ENCODE measurements at regions not wholly inside any gene's neighbourhood (a gene's known extent, or its start where the extent isn't known, plus 50 kb on each side); places are given as distances from the start of the nearest gene placed in this dataset.

- Histone ChIP-seq H3K27me3 (no peaks in the 10 kb centered on the region), H3K36me3 (no peaks in the 10 kb centered on the region), H3K4me1 (no peaks in the 10 kb centered on the region), H3K4me3 (no peak overlapping the region), H3K9me3 (no peaks in the 10 kb centered on the region), H3K27ac (no peak overlapping the region)
- TF ChIP-seq POLR2AphosphoS5 (IDR thresholded peaks at IDR 0.05) (no peak), EP300 (IDR thresholded peaks at IDR 0.05) (no peak), POLR2A (IDR thresholded peaks at IDR 0.05) (no peak), CTCF (IDR thresholded peaks at IDR 0.05) (no peak)
- 89% methylated on average over 3 of the region's 3 CpGs for WGBS
- no peak for DNase-seq (ENCODE audit: low spot score in 2 of 2)
Measured at GRCh38 chr5:54608423-54609085, 91.0 kb downstream of the SNX18 start.

- TF ChIP-seq POLR2A (IDR thresholded peaks at IDR 0.05) = no peak
- TF ChIP-seq CTCF (IDR thresholded peaks at IDR 0.05) = no peak
- no peak for TF ChIP-seq EP300 (IDR thresholded peaks at IDR 0.05)
- TF ChIP-seq POLR2AphosphoS5 (IDR thresholded peaks at IDR 0.05) = no peak
- H3K9me3 ChIP-seq = no peaks in the 10 kb centered on the region
- H3K27me3 ChIP-seq = no peaks in the 10 kb centered on the region
- H3K27ac ChIP-seq = no peak overlapping the region
- H3K36me3 ChIP-seq = no peaks in the 10 kb centered on the region
- H3K4me3 ChIP-seq = no peak overlapping the region
- 93% methylated on average over 3 of the region's 3 CpGs for WGBS
- DNase-seq (ENCODE audit: low spot score in 2 of 2) = no peak
- no peaks in the 10 kb centered on the region for H3K4me1 ChIP-seq
Measured at GRCh38 chr5:54607006-54607405, 89.4 kb downstream of the SNX18 start.

- no peak overlapping the region for H3K4me3 ChIP-seq
- 3% methylated on average over 1 of the region's 1 CpG for WGBS
- no peak overlapping the region for H3K27ac ChIP-seq
- H3K27me3 ChIP-seq = no peaks in the 10 kb centered on the region
- H3K4me1 ChIP-seq = no peaks in the 10 kb centered on the region
- no peak for DNase-seq (ENCODE audit: low spot score in 2 of 2)
- H3K9me3 ChIP-seq = no peaks in the 10 kb centered on the region
- H3K36me3 ChIP-seq = no peaks in the 10 kb centered on the region
- TF ChIP-seq EP300 (IDR thresholded peaks at IDR 0.05) (no peak), POLR2AphosphoS5 (IDR thresholded peaks at IDR 0.05) (no peak), POLR2A (IDR thresholded peaks at IDR 0.05) (no peak), CTCF (IDR thresholded peaks at IDR 0.05) (no peak)
Measured at GRCh38 chr5:54603372-54603771, 85.8 kb downstream of the SNX18 start.

GRCh38 chr5:54602475-54602874 lies 84.9 kb downstream of the SNX18 start:
- no peak overlapping the region for H3K27ac ChIP-seq
- peaks cover under 1% of the 10 kb centered on the region for H3K9me3 ChIP-seq
- no peak overlapping the region for H3K4me3 ChIP-seq
- 87% methylated on average over 7 of the region's 7 CpGs for WGBS
- no peak for DNase-seq (ENCODE audit: low spot score in 2 of 2)
- no peaks in the 10 kb centered on the region for H3K36me3 ChIP-seq
- no peaks in the 10 kb centered on the region for H3K27me3 ChIP-seq
- H3K4me1 ChIP-seq = no peaks in the 10 kb centered on the region
- TF ChIP-seq POLR2AphosphoS5 (IDR thresholded peaks at IDR 0.05) (no peak), EP300 (IDR thresholded peaks at IDR 0.05) (no peak), POLR2A (IDR thresholded peaks at IDR 0.05) (no peak), CTCF (IDR thresholded peaks at IDR 0.05) (no peak)

- Histone ChIP-seq H3K27ac (no peak overlapping the region), H3K36me3 (no peaks in the 10 kb centered on the region), H3K4me1 (no peaks in the 10 kb centered on the region), H3K4me3 (no peak overlapping the region), H3K9me3 (peaks cover 4% of the 10 kb centered on the region), H3K27me3 (no peaks in the 10 kb centered on the region)
- no peak for DNase-seq (ENCODE audit: low spot score in 2 of 2)
- no peak for TF ChIP-seq CTCF (IDR thresholded peaks at IDR 0.05)
- 71% methylated on average over 8 of the region's 8 CpGs for WGBS
Measured at GRCh38 chr5:54601411-54602230, 84.1 kb downstream of the SNX18 start.

Data from suprapubic skin (tissue), 4 donors.